HG02798 (cell line): ENCODE measurements at regions not wholly inside any gene's neighbourhood (a gene's known extent, or its start where the extent isn't known, plus 50 kb on each side); places are given as distances from the start of the nearest gene placed in this dataset.

Experiments used
- ATAC-seq: cut with Tn5 transposase; IDR thresholded peaks from one replicate; pipeline ENCODE4 v1.9.1; 2021; ENCODE audit warnings: mild to moderate bottlenecking; ENCODE audit not compliant: unreplicated experiment, poor library complexity

GRCh38 chr20:48261398-48261910 is 476.2 kb upstream of the SULF2 start:
- ATAC-seq: no peak

- ATAC-seq: no peak
Observed at GRCh38 chr20:48260129-48260756, 475.0 kb upstream of the SULF2 start.

GRCh38 chr20:48259456-48259855 is 474.2 kb upstream of the SULF2 start:
- no peak for ATAC-seq

- no peak for ATAC-seq
Observed at GRCh38 chr20:48257833-48258232, 472.6 kb upstream of the SULF2 start.

GRCh38 chr20:48247961-48248360 is 462.7 kb upstream of the SULF2 start:
- ATAC-seq: no peak

GRCh38 chr20:48246061-48246790 is 460.9 kb upstream of the SULF2 start:
- no peak for ATAC-seq

- no peak for ATAC-seq
Observed at GRCh38 chr20:48242623-48243022, 457.3 kb upstream of the SULF2 start.

GRCh38 chr20:48241482-48241881 is 456.2 kb upstream of the SULF2 start:
- no peak for ATAC-seq

- no peak for ATAC-seq
Observed at GRCh38 chr20:48238781-48239180, 453.5 kb upstream of the SULF2 start.

GRCh38 chr20:48238326-48238725 is 453.0 kb upstream of the SULF2 start:
- ATAC-seq: no peak

GRCh38 chr20:48236000-48236970 is 451.0 kb upstream of the SULF2 start:
- no peak for ATAC-seq

- no peak for ATAC-seq
Observed at GRCh38 chr20:48234951-48235350, 449.7 kb upstream of the SULF2 start.

- ATAC-seq: no peak
Observed at GRCh38 chr20:48231253-48231930, 446.1 kb upstream of the SULF2 start.

- ATAC-seq: no peak
Observed at GRCh38 chr20:48230216-48230615, 444.9 kb upstream of the SULF2 start.

GRCh38 chr20:48227381-48227780 is 442.1 kb upstream of the SULF2 start:
- ATAC-seq: no peak

GRCh38 chr20:48226642-48227041 is 441.4 kb upstream of the SULF2 start:
- no peak for ATAC-seq

GRCh38 chr20:48224533-48225050 is 439.3 kb upstream of the SULF2 start:
- no peak for ATAC-seq

- ATAC-seq: no peak
Observed at GRCh38 chr20:48223715-48224114, 438.4 kb upstream of the SULF2 start.

- no peak for ATAC-seq
Observed at GRCh38 chr20:48222595-48223180, 437.4 kb upstream of the SULF2 start.
